Body of pancreas (tissue), 4 donors: ENCODE measurements at regions not wholly inside any gene's neighbourhood (a gene's known extent, or its start where the extent isn't known, plus 50 kb on each side); places are given as distances from the start of the nearest gene placed in this dataset.

Source experiments
- POLR2A ChIP-seq, 3 donors: fragments of 450-650 bp; IDR thresholded peaks; one replicate each; pipeline ENCODE4 v1.6.1; 2016; ENCODE audit warnings: antibody characterized with exemption in 3 of 3, mild to moderate bottlenecking in 2 of 3
- TF ChIP-seq, protein P1 (sequence below), 7 experiments: fragments of 450-650 bp in 4 of 7; fragments of 200-600 bp in 3 of 7; sonication (generic) in 3 of 7; IDR thresholded peaks; one replicate each; pipeline ENCODE4 v1.5.1; 2016 to 2019; ENCODE audit warnings: antibody characterized with exemption in 7 of 7

DNA sequence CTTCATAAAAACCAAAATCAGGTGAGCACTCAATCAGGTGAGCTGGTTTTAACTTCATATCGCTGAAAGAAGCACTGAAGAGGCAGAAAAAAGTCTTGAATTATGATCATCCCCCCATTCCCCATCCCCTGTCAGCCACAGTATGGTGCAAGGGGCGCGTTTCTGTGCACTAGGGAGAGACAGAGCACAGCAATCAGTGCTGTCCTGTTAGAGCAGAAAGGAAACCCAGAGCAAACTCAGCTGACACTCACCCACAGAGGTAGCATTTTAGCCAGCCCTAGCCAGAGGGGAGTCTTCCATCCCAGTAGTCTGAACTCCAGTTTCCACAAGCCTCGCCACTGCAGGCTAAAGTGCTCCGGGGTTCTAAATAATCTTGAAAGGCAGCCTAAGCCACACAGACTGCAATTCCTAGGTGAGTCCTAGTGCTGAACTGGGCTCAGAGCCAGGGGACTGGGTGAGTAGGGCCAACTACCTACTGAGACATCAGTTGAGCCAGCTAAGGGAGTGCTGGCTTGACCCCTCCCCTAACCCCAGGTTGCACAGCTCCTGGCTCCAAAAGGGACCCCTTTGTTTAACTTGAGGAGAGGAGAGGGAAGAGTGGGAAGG is 1352.6 kb upstream of the GJE1 start:
- TF ChIP-seq, protein P1, sequence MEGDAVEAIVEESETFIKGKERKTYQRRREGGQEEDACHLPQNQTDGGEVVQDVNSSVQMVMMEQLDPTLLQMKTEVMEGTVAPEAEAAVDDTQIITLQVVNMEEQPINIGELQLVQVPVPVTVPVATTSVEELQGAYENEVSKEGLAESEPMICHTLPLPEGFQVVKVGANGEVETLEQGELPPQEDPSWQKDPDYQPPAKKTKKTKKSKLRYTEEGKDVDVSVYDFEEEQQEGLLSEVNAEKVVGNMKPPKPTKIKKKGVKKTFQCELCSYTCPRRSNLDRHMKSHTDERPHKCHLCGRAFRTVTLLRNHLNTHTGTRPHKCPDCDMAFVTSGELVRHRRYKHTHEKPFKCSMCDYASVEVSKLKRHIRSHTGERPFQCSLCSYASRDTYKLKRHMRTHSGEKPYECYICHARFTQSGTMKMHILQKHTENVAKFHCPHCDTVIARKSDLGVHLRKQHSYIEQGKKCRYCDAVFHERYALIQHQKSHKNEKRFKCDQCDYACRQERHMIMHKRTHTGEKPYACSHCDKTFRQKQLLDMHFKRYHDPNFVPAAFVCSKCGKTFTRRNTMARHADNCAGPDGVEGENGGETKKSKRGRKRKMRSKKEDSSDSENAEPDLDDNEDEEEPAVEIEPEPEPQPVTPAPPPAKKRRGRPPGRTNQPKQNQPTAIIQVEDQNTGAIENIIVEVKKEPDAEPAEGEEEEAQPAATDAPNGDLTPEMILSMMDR (IDR thresholded peaks at IDR 0.05) = no peak
- TF ChIP-seq POLR2A (IDR thresholded peaks at IDR 0.05) = no peak
